GM18505 (cell line): ENCODE measurements at regions not wholly inside any gene's neighbourhood (a gene's known extent, or its start where the extent isn't known, plus 50 kb on each side); places are given as distances from the start of the nearest gene placed in this dataset.

Source experiments
- ATAC-seq: cut with Tn5 transposase; IDR thresholded peaks from one replicate; pipeline ENCODE4 v1.9.1; 2021; ENCODE audit not compliant: unreplicated experiment
- POLR2A ChIP-seq: IDR thresholded peaks from 4 replicates; pipeline ENCODE4 v1.6.1; 2011; ENCODE audit warnings: borderline replicate concordance; ENCODE audit not compliant: insufficient read depth, insufficient read length; ENCODE audit errors: extremely low read depth

- TF ChIP-seq POLR2A, result no peak
- no peak for ATAC-seq
Measured at GRCh38 chr3:99471353-99472323, 166.8 kb upstream of the COL8A1 start.

GRCh38 chr3:99470841-99471240 lies 167.6 kb upstream of the COL8A1 start:
- ATAC-seq, result no peak
- no peak for TF ChIP-seq POLR2A

- no peak for ATAC-seq
- no peak for TF ChIP-seq POLR2A
Measured at GRCh38 chr3:99468918-99469317, 169.5 kb upstream of the COL8A1 start.

- no peak for TF ChIP-seq POLR2A
- no peak for ATAC-seq
Measured at GRCh38 chr3:99467420-99467819, 171.0 kb upstream of the COL8A1 start.

GRCh38 chr3:99466331-99466730 lies 172.1 kb upstream of the COL8A1 start:
- no peak for TF ChIP-seq POLR2A

GRCh38 chr3:99458013-99458412 lies 180.4 kb upstream of the COL8A1 start:
- ATAC-seq, result no peak
- no peak for TF ChIP-seq POLR2A

More at GRCh38 chr3:99466331-99466730, 172.1 kb upstream of the COL8A1 start:
- no peak for ATAC-seq

- ATAC-seq, result no peak
Measured at GRCh38 chr3:99442599-99442998, 195.8 kb upstream of the COL8A1 start.

GRCh38 chr3:99439892-99440291 lies 198.5 kb upstream of the COL8A1 start:
- ATAC-seq, result no peak
- TF ChIP-seq POLR2A, result no peak

More at GRCh38 chr3:99442599-99442998, 195.8 kb upstream of the COL8A1 start:
- TF ChIP-seq POLR2A, result no peak

GRCh38 chr3:99434190-99434589 lies 204.2 kb upstream of the COL8A1 start:
- no peak for ATAC-seq
- no peak for TF ChIP-seq POLR2A

- TF ChIP-seq POLR2A, result no peak
- no peak for ATAC-seq
Measured at GRCh38 chr3:99430348-99431134, 207.9 kb upstream of the COL8A1 start.

- no peak for TF ChIP-seq POLR2A
- ATAC-seq, result no peak
Measured at GRCh38 chr3:99429502-99429901, 208.9 kb upstream of the COL8A1 start.

GRCh38 chr3:99425930-99426329 lies 212.5 kb upstream of the COL8A1 start:
- no peak for TF ChIP-seq POLR2A
- no peak for ATAC-seq

- no peak for TF ChIP-seq POLR2A
- ATAC-seq, result peak; percentile 2
Measured at GRCh38 chr3:99419116-99419515, 219.3 kb upstream of the COL8A1 start.
